ENCODE measurements at regions not wholly inside any gene's neighbourhood (a gene's known extent, or its start where the extent isn't known, plus 50 kb on each side); places are given as distances from the start of the nearest gene placed in this dataset.

GRCh38 chr6:14713966-14714631, 531.8 kb upstream of the JARID2 start:
- no peak for DNase-seq
- peaks cover 0 to 4% (median 0%) of the 10 kb centered on the region in 5 experiments for H3K9me3 ChIP-seq (ENCODE audit: control extremely low read depth in 1 of 5, control insufficient read depth in 4 of 5, insufficient read depth in 2 of 5, low read depth in 1 of 5, low read length in 4 of 5)
- H3K27me3 ChIP-seq (replicated peaks in 2 of 5; ENCODE audit: control insufficient read depth in 4 of 5, insufficient read depth in 5 of 5, low read length in 4 of 5) = no peaks in the 10 kb centered on the region
- peaks cover 5 to 16% (median 9%) of the 10 kb centered on the region in 4 experiments for H3K4me1 ChIP-seq (ENCODE audit: control extremely low read depth in 1 of 4, control insufficient read depth in 4 of 4, insufficient read depth in 4 of 4, low read length in 3 of 4)
- POLR2A ChIA-PET = no interaction called here
- no peak overlapping the region for H3K4me3 ChIP-seq (ENCODE audit: control insufficient read depth in 1 of 7, extremely low read depth in 1 of 7, insufficient read depth in 4 of 7, low read depth in 2 of 7, low read length in 6 of 7)
- no peaks in the 10 kb centered on the region for H3K36me3 ChIP-seq (ENCODE audit: control insufficient read depth in 4 of 4, insufficient read depth in 4 of 4, low read length in 3 of 4)
- H3K27ac ChIP-seq (ENCODE audit: insufficient read depth in 1 of 2, low read depth in 1 of 2, low read length in 2 of 2, poor library complexity in 1 of 2, severe bottlenecking in 2 of 2) = no peak overlapping the region
- CTCF ChIA-PET = interaction anchor here (0.6 to 1.0 kb wide), 2 partner anchors 9 to 10 kb away, joined by 3 read pairs; no protein-coding TSS in a partner anchor
- WGBS (ENCODE audit: insufficient coverage) = 71% methylated on average over 1 of the region's 3 CpGs

- CTCF ChIA-PET = interaction anchor here (0.6 kb wide), 1 partner anchor 8 kb away, joined by 3 read pairs; no protein-coding TSS in a partner anchor
- no peak overlapping the region for H3K4me3 ChIP-seq (ENCODE audit: control insufficient read depth in 1 of 7, extremely low read depth in 1 of 7, insufficient read depth in 4 of 7, low read depth in 2 of 7, low read length in 6 of 7)
- DNase-seq = no peak
- peaks cover 0 to 4% (median 0%) of the 10 kb centered on the region in 5 experiments for H3K9me3 ChIP-seq (ENCODE audit: control extremely low read depth in 1 of 5, control insufficient read depth in 4 of 5, insufficient read depth in 2 of 5, low read depth in 1 of 5, low read length in 4 of 5)
- 94% methylated on average over 4 of the region's 5 CpGs for WGBS (ENCODE audit: insufficient coverage)
- H3K27me3 ChIP-seq (replicated peaks in 2 of 5; ENCODE audit: control insufficient read depth in 4 of 5, insufficient read depth in 5 of 5, low read length in 4 of 5) = no peaks in the 10 kb centered on the region
- no peak overlapping the region for H3K27ac ChIP-seq (ENCODE audit: insufficient read depth in 1 of 2, low read depth in 1 of 2, low read length in 2 of 2, poor library complexity in 1 of 2, severe bottlenecking in 2 of 2)
- peaks cover 11 to 25% (median 16%) of the 10 kb centered on the region in 4 experiments for H3K4me1 ChIP-seq (ENCODE audit: control extremely low read depth in 1 of 4, control insufficient read depth in 4 of 4, insufficient read depth in 4 of 4, low read length in 3 of 4)
- no peaks in the 10 kb centered on the region for H3K36me3 ChIP-seq (ENCODE audit: control insufficient read depth in 4 of 4, insufficient read depth in 4 of 4, low read length in 3 of 4)
- POLR2A ChIA-PET = no interaction called here
Observed at GRCh38 chr6:14715076-14715475, 530.8 kb upstream of the JARID2 start.

GRCh38 chr6:14716499-14717146, 529.2 kb upstream of the JARID2 start:
- ChIA-PET POLR2A (no interaction called here), CTCF (no interaction called here)
- 91% methylated on average over 6 of the region's 9 CpGs for WGBS (ENCODE audit: insufficient coverage)
- Histone ChIP-seq H3K4me1 (ENCODE audit: control extremely low read depth in 1 of 4, control insufficient read depth in 4 of 4, insufficient read depth in 4 of 4, low read length in 3 of 4) (peaks cover 11 to 32% (median 22%) of the 10 kb centered on the region in 4 experiments), H3K27me3 (replicated peaks in 2 of 5; ENCODE audit: control insufficient read depth in 4 of 5, insufficient read depth in 5 of 5, low read length in 4 of 5) (no peaks in the 10 kb centered on the region), H3K4me3 (ENCODE audit: control insufficient read depth in 1 of 7, extremely low read depth in 1 of 7, insufficient read depth in 4 of 7, low read depth in 2 of 7, low read length in 6 of 7) (no peak overlapping the region), H3K36me3 (ENCODE audit: control insufficient read depth in 4 of 4, insufficient read depth in 4 of 4, low read length in 3 of 4) (no peaks in the 10 kb centered on the region), H3K9me3 (ENCODE audit: control extremely low read depth in 1 of 5, control insufficient read depth in 4 of 5, insufficient read depth in 2 of 5, low read depth in 1 of 5, low read length in 4 of 5) (no peaks in the 10 kb centered on the region), H3K27ac (ENCODE audit: insufficient read depth in 1 of 2, low read depth in 1 of 2, low read length in 2 of 2, poor library complexity in 1 of 2, severe bottlenecking in 2 of 2) (no peak overlapping the region)
- no peak for DNase-seq

- CTCF ChIA-PET = interaction anchor here (1.5 kb wide), 1 partner anchor 10 kb away, joined by 4 read pairs; no protein-coding TSS in a partner anchor
- POLR2A ChIA-PET = no interaction called here
- 94% methylated on average over 3 of the region's 3 CpGs for WGBS (ENCODE audit: insufficient coverage)
- no peaks in the 10 kb centered on the region for H3K36me3 ChIP-seq (ENCODE audit: control insufficient read depth in 4 of 4, insufficient read depth in 4 of 4, low read length in 3 of 4)
- H3K9me3 ChIP-seq (ENCODE audit: control extremely low read depth in 1 of 5, control insufficient read depth in 4 of 5, insufficient read depth in 2 of 5, low read depth in 1 of 5, low read length in 4 of 5) = no peaks in the 10 kb centered on the region
- no peak overlapping the region for H3K27ac ChIP-seq (ENCODE audit: insufficient read depth in 1 of 2, low read depth in 1 of 2, low read length in 2 of 2, poor library complexity in 1 of 2, severe bottlenecking in 2 of 2)
- no peaks in the 10 kb centered on the region for H3K27me3 ChIP-seq (replicated peaks in 2 of 5; ENCODE audit: control insufficient read depth in 4 of 5, insufficient read depth in 5 of 5, low read length in 4 of 5)
- H3K4me1 ChIP-seq (ENCODE audit: control extremely low read depth in 1 of 4, control insufficient read depth in 4 of 4, insufficient read depth in 4 of 4, low read length in 3 of 4) = peaks cover 12 to 34% (median 23%) of the 10 kb centered on the region in 4 experiments
- no peak for DNase-seq
- no peak overlapping the region for H3K4me3 ChIP-seq (ENCODE audit: control insufficient read depth in 1 of 7, extremely low read depth in 1 of 7, insufficient read depth in 4 of 7, low read depth in 2 of 7, low read length in 6 of 7)
Observed at GRCh38 chr6:14717307-14717706, 528.6 kb upstream of the JARID2 start.

GRCh38 chr6:14718861-14719260, 527.0 kb upstream of the JARID2 start:
- Histone ChIP-seq H3K4me1 (ENCODE audit: control extremely low read depth in 1 of 4, control insufficient read depth in 4 of 4, insufficient read depth in 4 of 4, low read length in 3 of 4) (peaks cover 17 to 42% (median 27%) of the 10 kb centered on the region in 4 experiments), H3K9me3 (ENCODE audit: control extremely low read depth in 1 of 5, control insufficient read depth in 4 of 5, insufficient read depth in 2 of 5, low read depth in 1 of 5, low read length in 4 of 5) (no peaks in the 10 kb centered on the region), H3K27ac (ENCODE audit: insufficient read depth in 1 of 2, low read depth in 1 of 2, low read length in 2 of 2, poor library complexity in 1 of 2, severe bottlenecking in 2 of 2) (no peak overlapping the region), H3K27me3 (replicated peaks in 2 of 5; ENCODE audit: control insufficient read depth in 4 of 5, insufficient read depth in 5 of 5, low read length in 4 of 5) (no peaks in the 10 kb centered on the region), H3K36me3 (ENCODE audit: control insufficient read depth in 4 of 4, insufficient read depth in 4 of 4, low read length in 3 of 4) (no peaks in the 10 kb centered on the region), H3K4me3 (ENCODE audit: control insufficient read depth in 1 of 7, extremely low read depth in 1 of 7, insufficient read depth in 4 of 7, low read depth in 2 of 7, low read length in 6 of 7) (no peak overlapping the region)
- no peak for DNase-seq
- ChIA-PET POLR2A (no interaction called here), CTCF (interaction anchor here (1.1 kb wide), 1 partner anchor 11 kb away, joined by 3 read pairs; no protein-coding TSS in a partner anchor)
- no CpG with 5 or more reads among the region's 4 CpGs for WGBS (ENCODE audit: insufficient coverage)

- H3K9me3 ChIP-seq (ENCODE audit: control extremely low read depth in 1 of 5, control insufficient read depth in 4 of 5, insufficient read depth in 2 of 5, low read depth in 1 of 5, low read length in 4 of 5) = no peaks in the 10 kb centered on the region
- H3K27ac ChIP-seq (ENCODE audit: insufficient read depth in 1 of 2, low read depth in 1 of 2, low read length in 2 of 2, poor library complexity in 1 of 2, severe bottlenecking in 2 of 2) = no peak overlapping the region
- no peaks in the 10 kb centered on the region for H3K27me3 ChIP-seq (replicated peaks in 2 of 5; ENCODE audit: control insufficient read depth in 4 of 5, insufficient read depth in 5 of 5, low read length in 4 of 5)
- DNase-seq = no peak
- H3K4me1 ChIP-seq (ENCODE audit: control extremely low read depth in 1 of 4, control insufficient read depth in 4 of 4, insufficient read depth in 4 of 4, low read length in 3 of 4) = peaks cover 17 to 42% (median 27%) of the 10 kb centered on the region in 4 experiments
- ChIA-PET POLR2A (no interaction called here), CTCF (interaction anchor here (1.1 kb wide), 1 partner anchor 10 kb away, joined by 3 read pairs; no protein-coding TSS in a partner anchor)
- no peaks in the 10 kb centered on the region for H3K36me3 ChIP-seq (ENCODE audit: control insufficient read depth in 4 of 4, insufficient read depth in 4 of 4, low read length in 3 of 4)
- no peak overlapping the region for H3K4me3 ChIP-seq (ENCODE audit: control insufficient read depth in 1 of 7, extremely low read depth in 1 of 7, insufficient read depth in 4 of 7, low read depth in 2 of 7, low read length in 6 of 7)
- WGBS (ENCODE audit: insufficient coverage) = 95% methylated on average over 4 of the region's 7 CpGs
Observed at GRCh38 chr6:14719270-14719669, 526.6 kb upstream of the JARID2 start.

Data from common myeloid progenitor, CD34-positive (primary cell).